ENCODE measurements at regions not wholly inside any gene's neighbourhood (a gene's known extent, or its start where the extent isn't known, plus 50 kb on each side); places are given as distances from the start of the nearest gene placed in this dataset.

GRCh38 chr11:69563306-69563705, 77.7 kb upstream of the CCND1 start:
- no peak for TF ChIP-seq CTCF (IDR thresholded peaks at IDR 0.05; ENCODE audit: low read length, missing control alignments)
- DNase-seq (ENCODE audit: low read depth): no peak
- no peak overlapping the region for H3K4me3 ChIP-seq (replicated peaks; ENCODE audit: low read depth, low read length)

GRCh38 chr11:69563946-69564775, 76.8 kb upstream of the CCND1 start:
- no peak for DNase-seq (ENCODE audit: low read depth)
- no peak for TF ChIP-seq CTCF (IDR thresholded peaks at IDR 0.05; ENCODE audit: low read length, missing control alignments)
- H3K4me3 ChIP-seq (replicated peaks; ENCODE audit: low read depth, low read length): no peak overlapping the region

- H3K4me3 ChIP-seq (replicated peaks; ENCODE audit: low read depth, low read length): no peak overlapping the region
- DNase-seq (ENCODE audit: low read depth): no peak
- TF ChIP-seq CTCF (IDR thresholded peaks at IDR 0.05; ENCODE audit: low read length, missing control alignments): no peak
These were observed 75.0 kb upstream of the CCND1 start for GRCh38 chr11:69566001-69566400.

GRCh38 chr11:69567951-69568808, 72.8 kb upstream of the CCND1 start:
- no peak for TF ChIP-seq CTCF (IDR thresholded peaks at IDR 0.05; ENCODE audit: low read length, missing control alignments)
- no peak overlapping the region for H3K4me3 ChIP-seq (replicated peaks; ENCODE audit: low read depth, low read length)
- peak; percentile 14 for DNase-seq (ENCODE audit: low read depth)

- TF ChIP-seq CTCF (IDR thresholded peaks at IDR 0.05; ENCODE audit: low read length, missing control alignments): no peak
- no peak for DNase-seq (ENCODE audit: low read depth)
- no peak overlapping the region for H3K4me3 ChIP-seq (replicated peaks; ENCODE audit: low read depth, low read length)
These were observed 72.2 kb upstream of the CCND1 start for GRCh38 chr11:69568809-69569097.

- no peak for TF ChIP-seq CTCF (IDR thresholded peaks at IDR 0.05; ENCODE audit: low read length, missing control alignments)
- no peak for DNase-seq (ENCODE audit: low read depth)
These were observed 71.4 kb upstream of the CCND1 start for GRCh38 chr11:69569306-69570200.

More at GRCh38 chr11:69569306-69570200, 71.4 kb upstream of the CCND1 start:
- H3K4me3 ChIP-seq (replicated peaks; ENCODE audit: low read depth, low read length): no peak overlapping the region
